Gastroesophageal sphincter (tissue), 2 donors: ENCODE measurements at regions not wholly inside any gene's neighbourhood (a gene's known extent, or its start where the extent isn't known, plus 50 kb on each side); places are given as distances from the start of the nearest gene placed in this dataset.

Experiments used
- POLR2A ChIP-seq, 2 donors: fragments of 450-650 bp; IDR thresholded peaks; one replicate each; pipeline ENCODE4 v1.6.1; 2017; ENCODE audit warnings: antibody characterized with exemption in 2 of 2, mild to moderate bottlenecking in 2 of 2, moderate library complexity in 1 of 2
- POLR2AphosphoS5 ChIP-seq: sonication (generic); formaldehyde crosslinking; IDR thresholded peaks from one replicate; pipeline ENCODE4 v1.6.1; 2017; ENCODE audit warnings: antibody characterized with exemption

DNA sequence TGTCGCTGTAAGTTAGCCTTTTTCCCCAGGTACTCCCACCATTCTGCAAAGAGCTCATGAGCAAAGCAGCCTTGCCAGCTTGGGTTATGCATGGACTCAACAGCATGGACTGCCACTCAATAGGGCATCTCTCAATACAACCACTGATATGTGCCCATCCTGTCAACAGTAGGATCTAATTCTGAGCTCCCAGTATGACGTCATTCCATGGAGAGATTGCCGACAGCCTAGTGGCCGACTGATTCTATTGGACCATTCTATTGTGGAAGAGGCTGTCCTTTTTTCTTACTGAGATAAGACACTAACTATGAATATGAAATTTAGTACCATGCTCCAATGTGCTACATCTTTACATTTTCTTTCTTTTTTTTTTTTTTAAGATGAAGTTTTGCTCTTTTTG lies 2389.0 kb upstream of the AGA start:
- TF ChIP-seq POLR2A (IDR thresholded peaks at IDR 0.05) (no peak), POLR2AphosphoS5 (no peak)
